GM12878 (cell line): ENCODE measurements at regions not wholly inside any gene's neighbourhood (a gene's known extent, or its start where the extent isn't known, plus 50 kb on each side); places are given as distances from the start of the nearest gene placed in this dataset.

Experiments
- ATAC-seq: fragments of 200-7000 bp; cut with Tn5 transposase; 3 replicates; pipeline ENCODE4 v1.9.1; 2020; ENCODE audit warnings: mild to moderate bottlenecking, moderate library complexity
- BruUV-seq: library from RNA; stranded (reverse); fragments of 400-500 nt; replicated peaks from 2 replicates; lab custom pipeline; 2021; lab: Mats Ljungman, UMichigan
- CTCF ChIA-PET: fragments of 300-600 bp; sonication (Branson Sonifier 250); formaldehyde crosslinking; extraction: SDS; loops from one replicate; lab custom pipeline; 2021; ENCODE audit warnings: inconsistent platforms; lab: Yijun Ruan, JAX
- POLR2A ChIA-PET: fragments of 350-600 bp; formaldehyde crosslinking; extraction: SDS; loops from one replicate; lab custom pipeline; 2021; ENCODE audit warnings: inconsistent platforms; lab: Charles Lee
- RAD21 ChIA-PET: fragments of 300-600 bp; sonication (Branson Sonifier 250); formaldehyde crosslinking; loops from one replicate; lab custom pipeline; 2023; ENCODE audit warnings: antibody characterized with exemption; ENCODE audit not compliant: unreplicated experiment; lab: Charles Lee
- SMC1A ChIA-PET: fragments of 300-600 bp; sonication (Branson Sonifier 250); formaldehyde crosslinking; loops from one replicate; lab custom pipeline; 2023; ENCODE audit not compliant: unreplicated experiment, uncharacterized antibody; lab: Charles Lee
- DNase-seq: peaks from one replicate; pipeline ENCODE4 v3.0.0-alpha.2; 2011; ENCODE audit warnings: low read depth, low spot score
- FAIRE-seq: peaks from 3 replicates; lab custom pipeline; 2011; peaks lifted over from hg19 to GRCh38; lab: Jason Lieb, UNC
- H2AFZ ChIP-seq: 2 replicates; pipeline ENCODE4 v1.6.0; 2011; ENCODE audit warnings: low read depth, low read length, control low read depth; ENCODE audit not compliant: control insufficient read depth
- H3K27ac ChIP-seq: 2 replicates; pipeline ENCODE4 v1.5.1; 2011; ENCODE audit warnings: control low read depth; ENCODE audit not compliant: control insufficient read depth, insufficient read depth
- H3K27me3 ChIP-seq, 2 experiments: replicated peaks in 1 of 2; 2 replicates each; pipeline versions ENCODE4 v1.6.0 to v1.6.1; 2011; ENCODE audit warnings: low read length in 1 of 2; ENCODE audit not compliant: control insufficient read depth in 2 of 2, insufficient read depth in 2 of 2
- H3K36me3 ChIP-seq, 2 experiments: 2 replicates each; pipeline ENCODE4 v1.5.1; 2011; ENCODE audit warnings: low read length in 1 of 2; ENCODE audit not compliant: control insufficient read depth in 2 of 2, insufficient read depth in 2 of 2
- H3K4me1 ChIP-seq: 2 replicates; pipeline ENCODE4 v1.6.1; 2011; ENCODE audit warnings: mild to moderate bottlenecking, low read length, moderate library complexity, mixed read lengths; ENCODE audit not compliant: control insufficient read depth, insufficient read depth
- H3K4me2 ChIP-seq: 2 replicates; pipeline ENCODE4 v1.6.0; 2011; ENCODE audit warnings: control low read depth; ENCODE audit not compliant: control insufficient read depth, insufficient read depth
- H3K4me3 ChIP-seq: fragments of 200-600 bp; sonication (generic); 2 replicates; pipeline ENCODE4 v1.5.1; 2016
- H3K79me2 ChIP-seq: 2 replicates; pipeline ENCODE4 v1.6.0; 2011; ENCODE audit warnings: low read length; ENCODE audit not compliant: control insufficient read depth, insufficient read depth
- H3K9ac ChIP-seq: 2 replicates; pipeline ENCODE4 v1.8.0; 2011; ENCODE audit warnings: low read length, control low read depth, mixed read lengths; ENCODE audit not compliant: control insufficient read depth, insufficient read depth
- H3K9me3 ChIP-seq: replicated peaks from 3 replicates; pipeline ENCODE4 v1.5.1; 2011; ENCODE audit warnings: mild to moderate bottlenecking, low read length; ENCODE audit not compliant: control insufficient read depth, insufficient read depth
- H4K20me1 ChIP-seq: 2 replicates; pipeline ENCODE4 v1.6.0; 2011; ENCODE audit not compliant: control insufficient read depth, insufficient read depth
- BHLHE40 ChIP-seq, 2 experiments: fragments of 450-650 bp in 1 of 2; IDR thresholded peaks; 2 replicates each; pipeline ENCODE4 v1.6.1; 2011 to 2017; ENCODE audit warnings: low read depth in 2 of 2, borderline replicate concordance in 1 of 2, improper control_type of control experiment in 1 of 2, low read length in 1 of 2, mild to moderate bottlenecking in 1 of 2
- BRCA1 ChIP-seq: IDR thresholded peaks from 2 replicates; pipeline ENCODE4 v1.6.1; 2011; ENCODE audit warnings: low read depth, low read length, improper control_type of control experiment
- CBX5 ChIP-seq: sonication (generic); IDR thresholded peaks from 2 replicates; pipeline ENCODE4 v1.6.1; 2016; ENCODE audit warnings: low read depth, moderate library complexity, mild to moderate bottlenecking, inconsistent platforms
- EGR1 ChIP-seq, 2 experiments: IDR thresholded peaks; 1 replicate in 1 of 2; 2 replicates in 1 of 2; pipeline ENCODE4 v1.6.1; 2011 to 2012; ENCODE audit warnings: low read depth in 2 of 2, low read length in 2 of 2, borderline replicate concordance in 1 of 2, mild to moderate bottlenecking in 1 of 2, moderate library complexity in 1 of 2
- FOXM1 ChIP-seq: IDR thresholded peaks from 2 replicates; pipeline ENCODE4 v1.6.1; 2012; ENCODE audit warnings: low read depth, mild to moderate bottlenecking, inconsistent platforms, low read length, moderate library complexity
- MEF2A ChIP-seq: IDR thresholded peaks from 2 replicates; pipeline ENCODE4 v1.6.1; 2011; ENCODE audit warnings: low read depth, mild to moderate bottlenecking, low read length, moderate library complexity; ENCODE audit not compliant: insufficient read depth
- MTA2 ChIP-seq: fragments of 450-650 bp; IDR thresholded peaks from 2 replicates; pipeline ENCODE4 v1.6.1; 2016; ENCODE audit warnings: low read depth, mild to moderate bottlenecking, moderate library complexity
- MTA3 ChIP-seq: IDR thresholded peaks from 2 replicates; pipeline ENCODE4 v1.6.1; 2012; ENCODE audit warnings: low read length, inconsistent platforms, borderline replicate concordance
- MXI1 ChIP-seq: fragments of 150-350 bp; IDR thresholded peaks from 2 replicates; pipeline ENCODE4 v1.6.1; 2011; ENCODE audit warnings: low read depth, mild to moderate bottlenecking, inconsistent platforms, low read length, improper control_type of control experiment
- MYC ChIP-seq: IDR thresholded peaks from 2 replicates; pipeline ENCODE4 v1.6.1; 2011; ENCODE audit warnings: mild to moderate bottlenecking, low read length, moderate library complexity, inconsistent platforms; ENCODE audit not compliant: insufficient read depth, insufficient replicate concordance, insufficient read length, severe bottlenecking
- NFXL1 ChIP-seq: fragments of 450-650 bp; IDR thresholded peaks from 2 replicates; pipeline ENCODE4 v1.6.1; 2017; ENCODE audit warnings: antibody characterized with exemption, mild to moderate bottlenecking, borderline replicate concordance
- NRF1 ChIP-seq: conservative IDR thresholded peaks from 2 replicates; pipeline ENCODE4 v1.6.1; 2011; ENCODE audit warnings: mild to moderate bottlenecking, low read depth, low read length, improper control_type of control experiment
- REST ChIP-seq: IDR thresholded peaks from 2 replicates; pipeline ENCODE4 v1.6.1; 2012; ENCODE audit warnings: mild to moderate bottlenecking, low read depth, low read length
- RUNX3 ChIP-seq: IDR thresholded peaks from 2 replicates; pipeline ENCODE4 v1.6.1; 2012; ENCODE audit warnings: low read length, inconsistent platforms
- SMARCA5 ChIP-seq: fragments of 450-650 bp; IDR thresholded peaks from 2 replicates; pipeline ENCODE4 v1.6.1; 2017; ENCODE audit warnings: mild to moderate bottlenecking
- SREBF1 ChIP-seq: IDR thresholded peaks from 2 replicates; pipeline ENCODE4 v1.6.1; 2012; ENCODE audit warnings: mild to moderate bottlenecking, low read length
- TCF12 ChIP-seq: IDR thresholded peaks from 2 replicates; pipeline ENCODE4 v1.6.1; 2011; ENCODE audit warnings: low read depth, mild to moderate bottlenecking, low read length
- TCF7 ChIP-seq: IDR thresholded peaks from 2 replicates; pipeline ENCODE4 v1.6.1; 2014; ENCODE audit warnings: antibody characterized with exemption, borderline replicate concordance
- WGBS: methylation state at CpG from one replicate; pipeline ENCODE4 v1.1.6; 2016; ENCODE audit warnings: low lambda C conversion rate; ENCODE audit not compliant: insufficient replicate concordance, insufficient coverage; ENCODE audit errors: missing lambda C conversion rate; 5-methylcytosine and 5-hydroxymethylcytosine counted together
- in situ Hi-C: fragments of 300-500 bp; cut with MboI; formaldehyde crosslinking; loops from 9 replicates; pipeline ENCODE4 v1.14.3; 2018; ENCODE audit warnings: mixed read lengths
- intact Hi-C: fragments of 100-400 bp; cut with micrococcal nuclease; formaldehyde crosslinking; loops from one replicate; pipeline ENCODE4 v1.14.2; 2022; ENCODE audit not compliant: unreplicated experiment

- TF ChIP-seq CBX5 (no peak), BRCA1 (no peak), TCF12 (no peak), MTA3 (no peak), MTA2 (no peak), TCF7 (no peak), EGR1 (IDR thresholded peaks at IDR 0.05; ENCODE audit: borderline replicate concordance in 1 of 2, low read depth in 2 of 2, low read length in 2 of 2) (no peak), SREBF1 (no peak), BHLHE40 (IDR thresholded peaks at IDR 0.05; ENCODE audit: borderline replicate concordance in 1 of 2, low read depth in 2 of 2, low read length in 1 of 2) (no peak), FOXM1 (no peak), MEF2A (no peak), MXI1 (no peak)
- TF ChIP-seq, all 136 proteins: peak for 0
Measured at GRCh38 chr5:126718236-126718868, 58.6 kb upstream of the LMNB1 start (continued).

GRCh38 chr5:126720369-126720768 lies 56.6 kb upstream of the LMNB1 start:
- Histone ChIP-seq H3K36me3 (no peaks in the 10 kb centered on the region), H2AFZ (no peak overlapping the region), H3K9me3 (peaks cover 5% of the 10 kb centered on the region; the same call in 1 of the 3 replicates), H3K4me2 (no peak overlapping the region), H3K4me3 (no peak overlapping the region), H3K27ac (no peak overlapping the region), H4K20me1 (no peaks in the 10 kb centered on the region), H3K79me2 (no peaks in the 10 kb centered on the region), H3K4me1 (no peaks in the 10 kb centered on the region), H3K9ac (no peak overlapping the region), H3K27me3 (no peaks in the 10 kb centered on the region)
- BruUV-seq, result no TSS peak
- DNase-seq, result no peak
- ChIA-PET POLR2A (no interaction called here), CTCF (no interaction called here), RAD21 (no interaction called here), SMC1A (no interaction called here)
- ATAC-seq, result no peak
- intact Hi-C loops (no loop called here), in situ Hi-C loops (no loop called here)
- 62% methylated on average over 4 of the region's 4 CpGs for WGBS
- FAIRE-seq, result no peak
- TF ChIP-seq NRF1, result no peak
- TF ChIP-seq NFXL1, result no peak
- no peak for TF ChIP-seq RUNX3
- no peak for TF ChIP-seq SMARCA5
- TF ChIP-seq MYC, result no peak
- TF ChIP-seq REST, result no peak
